GM19043 (cell line): ENCODE measurements at regions not wholly inside any gene's neighbourhood (a gene's known extent, or its start where the extent isn't known, plus 50 kb on each side); places are given as distances from the start of the nearest gene placed in this dataset.

ENCODE experiments used
- ATAC-seq: cut with Tn5 transposase; IDR thresholded peaks from one replicate; pipeline ENCODE4 v1.9.1; 2021; ENCODE audit warnings: low read depth; ENCODE audit not compliant: unreplicated experiment

GRCh38 chr10:117668327-117669008 is 125.9 kb downstream of the EMX2 start:
- ATAC-seq, result no peak

- no peak for ATAC-seq
These were observed 126.6 kb downstream of the EMX2 start for GRCh38 chr10:117669122-117669521.

- no peak for ATAC-seq
These were observed 127.8 kb downstream of the EMX2 start for GRCh38 chr10:117670116-117670904.

DNA sequence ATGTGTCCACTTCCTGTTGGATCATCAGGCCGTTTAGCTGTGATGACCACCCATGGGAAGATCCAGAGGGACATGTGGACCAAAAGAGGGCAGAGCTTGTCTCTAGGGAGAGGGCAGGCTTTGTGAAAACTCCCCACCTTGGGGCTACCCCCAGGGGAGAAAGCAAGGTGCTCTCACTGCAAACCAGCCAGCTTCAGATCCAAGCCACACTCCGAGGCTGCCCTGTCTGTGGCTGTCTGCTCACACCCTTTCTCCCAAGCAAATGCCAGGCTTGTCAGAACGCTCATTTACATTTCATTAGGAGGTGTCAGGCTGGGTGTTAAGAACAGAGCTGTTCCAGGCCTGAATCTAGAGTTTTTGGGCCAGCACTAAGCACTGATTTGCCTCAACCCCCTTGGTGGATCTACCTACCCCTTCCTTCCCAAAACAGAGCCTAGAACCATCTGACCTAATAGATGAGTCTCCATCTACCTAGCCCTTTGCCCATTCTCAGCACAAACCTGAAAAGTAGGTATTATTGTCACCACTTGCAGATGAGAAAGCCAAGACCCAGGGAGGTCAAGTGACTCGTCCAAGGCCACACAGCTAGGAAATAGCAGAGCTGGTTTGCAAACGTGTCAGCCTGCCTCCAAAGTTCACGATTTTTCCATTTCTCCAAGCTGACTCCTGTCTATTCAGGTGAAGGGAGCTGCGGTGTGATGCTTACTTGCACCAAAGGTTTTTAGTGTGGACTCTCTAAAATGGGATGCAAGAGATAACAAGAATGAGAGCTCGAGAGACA is 130.9 kb downstream of the EMX2 start:
- no peak for ATAC-seq

DNA sequence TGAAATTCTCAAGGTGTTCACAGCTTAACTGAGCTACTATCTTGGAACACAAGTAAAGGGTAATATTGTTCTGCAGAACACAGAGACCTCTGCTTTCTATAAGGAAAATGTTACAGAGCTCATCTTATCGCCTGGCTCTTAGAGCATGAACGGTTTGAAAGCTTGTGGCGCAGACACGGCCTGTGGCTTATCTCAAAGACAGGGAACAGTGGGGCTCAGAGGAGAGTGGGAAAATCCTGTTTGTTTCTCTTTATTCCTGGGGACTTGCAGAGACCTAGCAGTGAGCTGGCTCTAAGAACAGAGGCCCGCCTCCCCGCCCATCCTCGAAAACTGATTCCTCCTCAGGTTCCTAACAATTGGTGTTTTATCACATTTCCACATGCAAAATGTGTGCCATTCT is 131.7 kb downstream of the EMX2 start:
- no peak for ATAC-seq

DNA sequence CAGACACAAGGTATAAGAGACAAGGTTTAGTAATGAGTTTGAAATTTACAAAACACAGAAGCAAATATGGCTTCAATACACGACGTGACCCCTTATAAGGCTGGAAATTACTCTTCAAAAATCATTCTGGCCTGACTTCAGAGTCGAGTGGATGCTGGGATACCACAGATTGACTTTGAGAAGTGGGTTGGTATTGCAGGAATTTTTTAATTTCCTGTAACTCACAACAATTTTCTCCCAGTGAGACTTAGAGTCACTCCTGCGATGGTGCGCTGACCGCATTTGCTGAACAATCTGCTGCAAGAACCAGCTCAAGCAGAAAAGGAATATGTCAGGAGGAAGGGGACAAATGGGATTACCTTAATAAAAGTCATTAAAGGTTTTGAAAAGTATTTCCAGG is 132.1 kb downstream of the EMX2 start:
- ATAC-seq, result no peak

DNA sequence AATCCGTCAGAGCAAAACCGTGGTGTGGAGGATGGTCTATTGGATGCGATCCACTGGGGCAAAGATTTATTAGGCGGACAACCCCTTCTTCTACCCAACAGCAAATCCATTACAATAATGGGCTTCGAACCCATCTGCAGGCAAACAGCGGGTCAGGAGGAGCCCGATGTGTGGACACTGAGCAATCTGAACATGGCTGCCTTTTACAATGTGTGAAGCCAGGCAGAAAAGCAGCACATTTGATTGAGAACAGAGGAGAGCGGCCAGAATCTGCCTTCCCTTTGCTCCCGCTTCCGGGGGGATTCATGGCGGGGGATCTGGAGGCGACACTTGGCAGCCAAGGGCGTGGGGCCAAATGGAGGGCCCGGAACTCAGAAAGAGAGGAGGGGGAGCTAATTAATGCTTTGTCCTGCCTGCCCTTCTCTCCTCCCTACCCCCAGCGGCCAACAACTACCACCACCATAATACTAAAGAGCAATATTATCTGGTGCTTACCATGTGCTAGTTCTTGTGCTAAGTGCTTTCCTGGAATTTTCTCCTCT is 133.0 kb downstream of the EMX2 start:
- ATAC-seq, result no peak

GRCh38 chr10:117677239-117677638 is 134.7 kb downstream of the EMX2 start:
- no peak for ATAC-seq

GRCh38 chr10:117677890-117678500 is 135.4 kb downstream of the EMX2 start:
- ATAC-seq, result no peak

DNA sequence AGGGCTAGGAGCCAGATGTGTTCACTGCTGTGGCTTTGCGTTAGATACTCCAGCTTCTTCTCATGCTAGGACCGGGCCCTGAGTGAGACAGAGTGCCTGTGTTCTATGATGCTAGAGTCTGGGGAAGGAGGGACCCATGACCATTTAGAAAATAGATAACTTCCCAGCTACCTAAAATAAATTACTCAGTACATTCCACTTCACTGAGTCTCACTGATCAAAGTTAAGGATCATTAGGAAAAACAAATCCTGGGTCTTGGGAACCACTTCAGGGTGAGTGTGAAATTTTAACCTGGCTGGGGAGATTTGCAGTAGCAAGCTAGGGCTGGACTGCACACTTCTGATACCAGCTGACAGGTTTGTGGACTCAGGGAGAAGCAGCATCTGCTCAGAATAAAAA is 138.1 kb downstream of the EMX2 start:
- no peak for ATAC-seq

- no peak for ATAC-seq
These were observed 138.6 kb downstream of the EMX2 start for GRCh38 chr10:117681104-117681503.

- ATAC-seq, result no peak
These were observed 141.6 kb downstream of the EMX2 start for GRCh38 chr10:117684046-117684610.

- ATAC-seq, result no peak
These were observed 142.2 kb downstream of the EMX2 start for GRCh38 chr10:117684672-117685211.

DNA sequence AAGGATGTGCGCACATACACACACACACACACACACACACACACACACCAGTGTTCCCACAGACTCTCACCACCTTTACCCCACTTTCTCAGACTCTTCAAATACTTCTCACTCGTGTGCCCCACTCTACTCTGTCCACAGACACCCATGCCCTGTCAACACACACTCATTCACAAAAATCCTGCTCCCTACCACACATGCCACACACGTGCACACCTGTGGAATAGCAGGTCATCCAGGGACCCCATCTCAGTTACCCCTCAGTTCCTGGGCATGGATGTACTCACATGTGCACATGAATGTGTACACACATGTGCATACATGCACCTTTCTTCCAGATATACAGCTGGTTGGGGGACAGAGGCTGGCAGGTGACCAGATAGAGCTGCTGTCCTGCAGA is 142.9 kb downstream of the EMX2 start:
- no peak for ATAC-seq

GRCh38 chr10:117686606-117687005 is 144.1 kb downstream of the EMX2 start:
- no peak for ATAC-seq

GRCh38 chr10:117688358-117688757 is 145.8 kb downstream of the EMX2 start:
- no peak for ATAC-seq

DNA sequence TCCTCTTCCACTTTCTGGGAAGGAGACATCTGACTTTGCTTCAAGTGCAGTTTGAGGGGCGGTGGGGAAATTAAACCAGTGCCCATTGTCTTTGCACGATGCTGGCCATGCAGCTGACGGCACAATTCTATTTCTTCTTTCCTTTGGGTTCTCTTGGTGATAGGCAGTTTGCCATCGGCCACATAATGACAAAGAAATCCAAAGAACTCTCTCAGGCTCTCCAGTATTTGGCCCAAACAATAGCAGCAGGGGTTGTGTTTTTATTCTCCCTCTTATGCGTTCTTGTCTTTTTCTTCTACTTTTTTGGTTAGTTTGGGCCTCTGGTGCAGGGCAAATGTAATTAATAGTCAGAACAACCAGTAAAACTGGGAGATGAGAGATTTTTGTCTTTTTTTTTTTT is 147.0 kb downstream of the EMX2 start:
- ATAC-seq, result no peak

DNA sequence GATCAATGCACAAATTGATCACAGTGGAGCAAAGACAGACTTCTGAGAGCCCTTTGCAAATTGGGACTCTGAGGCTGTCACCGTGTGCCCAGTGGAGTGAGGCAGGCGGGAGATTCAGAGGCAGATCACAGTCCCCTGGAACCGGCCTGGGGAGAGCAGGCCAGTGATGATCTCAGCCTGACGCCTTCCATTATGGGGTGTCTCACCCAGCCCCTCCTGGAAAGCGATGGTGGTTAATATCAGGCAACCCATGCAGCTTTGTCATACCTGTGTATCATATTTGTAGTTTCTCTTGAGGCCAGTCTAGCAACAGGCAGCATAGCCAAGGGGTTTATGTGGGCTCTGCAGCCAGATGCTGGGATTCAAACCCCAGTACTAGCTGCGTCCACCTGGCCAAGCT is 147.8 kb downstream of the EMX2 start:
- no peak for ATAC-seq

DNA sequence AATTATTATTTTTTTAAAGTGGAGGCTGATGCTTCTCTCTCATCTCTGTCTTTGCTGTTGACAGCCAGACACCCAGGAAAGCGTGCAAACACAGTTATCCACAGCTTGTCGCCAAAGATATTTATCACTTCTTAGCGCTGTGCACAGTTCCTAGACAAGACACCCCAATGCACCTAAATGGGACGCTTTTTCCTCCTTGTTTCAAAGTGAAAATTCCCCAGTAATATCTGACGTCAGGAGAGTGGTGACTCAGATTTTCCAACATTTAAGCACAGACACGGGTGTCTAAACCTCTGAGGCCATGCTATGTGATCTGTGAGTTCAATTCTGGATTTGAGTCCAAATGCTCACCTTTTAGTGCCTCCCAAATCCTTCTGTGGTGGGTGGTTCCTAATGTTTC is 151.6 kb downstream of the EMX2 start:
- no peak for ATAC-seq

DNA sequence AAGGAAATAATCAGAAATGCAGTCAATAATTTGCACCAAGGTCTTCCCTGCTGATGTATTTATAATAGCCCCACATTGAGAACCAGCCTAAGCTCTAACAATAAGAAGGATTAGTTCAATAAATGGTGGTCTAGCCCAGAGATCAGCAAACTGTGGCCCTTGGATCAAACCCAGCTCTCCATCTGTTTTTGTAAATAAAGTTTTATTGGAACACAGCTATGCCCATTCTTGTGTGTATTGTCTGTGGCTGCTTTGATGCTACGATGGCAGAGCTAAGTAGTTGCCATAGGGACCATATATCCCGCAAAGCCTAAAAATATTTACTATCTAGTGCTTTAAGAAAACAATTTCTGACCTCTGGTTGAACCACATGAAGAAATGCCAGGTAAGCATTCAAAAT is 154.9 kb downstream of the EMX2 start:
- no peak for ATAC-seq
